ENCODE measurements at regions not wholly inside any gene's neighbourhood (a gene's known extent, or its start where the extent isn't known, plus 50 kb on each side); places are given as distances from the start of the nearest gene placed in this dataset.

- Mint-ChIP-seq H3K9me3 (peaks cover 2% of the 10 kb centered on the region), H3K4me1 (peaks cover 31% of the 10 kb centered on the region), H3K36me3 (no peaks in the 10 kb centered on the region), H3K27me3 (ENCODE audit: insufficient read depth, low read depth) (peaks cover 4% of the 10 kb centered on the region), H3K4me3 (no peak overlapping the region), H3K27ac (peak overlapping the region; percentile 44)
- Histone ChIP-seq H3K9me3 (ENCODE audit: low read depth) (no peaks in the 10 kb centered on the region), H2AFZ (replicated peaks) (no peak overlapping the region), H3K27me3 (no peaks in the 10 kb centered on the region), H3F3A (ENCODE audit: low read depth) (peaks cover 13% of the 10 kb centered on the region), H3K79me2 (ENCODE audit: low read depth) (no peaks in the 10 kb centered on the region), H4K20me1 (ENCODE audit: low read depth) (no peaks in the 10 kb centered on the region), H3K4me1 (peaks cover 24% of the 10 kb centered on the region), H3K27ac (no peak overlapping the region), H3K9ac (no peak overlapping the region), H3K36me3 (no peaks in the 10 kb centered on the region), H3K4me3 (no peak overlapping the region), H3K4me2 (no peak overlapping the region)
- TF ChIP-seq EZH2 (IDR thresholded peaks at IDR 0.05) = no peak
- DNase-seq (ENCODE audit: low spot score) = no peak
Measured at GRCh38 chr12:98420461-98420860, 94.9 kb upstream of the TMPO start.

DNA sequence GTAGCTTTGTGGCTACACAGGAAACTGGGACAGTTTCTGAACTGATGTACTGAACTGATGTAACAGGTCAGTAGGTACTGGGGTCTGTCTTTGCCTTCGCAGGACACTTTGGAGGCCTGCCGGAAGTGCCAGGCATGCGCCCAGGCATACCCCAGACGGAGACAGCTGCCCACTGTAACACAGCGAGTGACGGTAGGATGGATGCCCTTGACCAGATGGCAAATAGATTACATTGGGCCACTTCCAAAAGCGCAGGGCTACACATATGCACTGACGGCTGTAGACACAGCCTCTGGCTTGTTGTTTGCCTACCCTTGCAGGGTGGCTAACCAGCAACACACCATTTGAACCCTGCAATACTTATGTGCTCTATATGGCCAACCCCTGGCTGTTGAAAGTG is 94.1 kb upstream of the TMPO start:
- no peaks in the 10 kb centered on the region for H3K27me3 ChIP-seq
- no peaks in the 10 kb centered on the region for H3K36me3 ChIP-seq
- no peak for DNase-seq (ENCODE audit: low spot score)
- H2AFZ ChIP-seq (replicated peaks) = no peak overlapping the region
- H3K9ac ChIP-seq = no peak overlapping the region
- no peak overlapping the region for H3K4me3 Mint-ChIP-seq
- peaks cover 13% of the 10 kb centered on the region for H3F3A ChIP-seq (ENCODE audit: low read depth)
- H3K27me3 Mint-ChIP-seq (ENCODE audit: insufficient read depth, low read depth) = peaks cover 4% of the 10 kb centered on the region
- H3K4me3 ChIP-seq = no peak overlapping the region
- no peaks in the 10 kb centered on the region for H3K79me2 ChIP-seq (ENCODE audit: low read depth)
- no peaks in the 10 kb centered on the region for H3K9me3 ChIP-seq (ENCODE audit: low read depth)
- peaks cover 2% of the 10 kb centered on the region for H3K9me3 Mint-ChIP-seq
- peaks cover 24% of the 10 kb centered on the region for H3K4me1 ChIP-seq
- no peak overlapping the region for H3K4me2 ChIP-seq
- no peaks in the 10 kb centered on the region for H3K36me3 Mint-ChIP-seq
- peaks cover 31% of the 10 kb centered on the region for H3K4me1 Mint-ChIP-seq
- no peaks in the 10 kb centered on the region for H4K20me1 ChIP-seq (ENCODE audit: low read depth)
- H3K27ac Mint-ChIP-seq = no peak overlapping the region
- H3K27ac ChIP-seq = no peak overlapping the region
- no peak for TF ChIP-seq EZH2 (IDR thresholded peaks at IDR 0.05)
- no peak for TF ChIP-seq CTCF (IDR thresholded peaks at IDR 0.05)
- TF ChIP-seq EZH2phosphoT487 (IDR thresholded peaks at IDR 0.05) = no peak

DNA sequence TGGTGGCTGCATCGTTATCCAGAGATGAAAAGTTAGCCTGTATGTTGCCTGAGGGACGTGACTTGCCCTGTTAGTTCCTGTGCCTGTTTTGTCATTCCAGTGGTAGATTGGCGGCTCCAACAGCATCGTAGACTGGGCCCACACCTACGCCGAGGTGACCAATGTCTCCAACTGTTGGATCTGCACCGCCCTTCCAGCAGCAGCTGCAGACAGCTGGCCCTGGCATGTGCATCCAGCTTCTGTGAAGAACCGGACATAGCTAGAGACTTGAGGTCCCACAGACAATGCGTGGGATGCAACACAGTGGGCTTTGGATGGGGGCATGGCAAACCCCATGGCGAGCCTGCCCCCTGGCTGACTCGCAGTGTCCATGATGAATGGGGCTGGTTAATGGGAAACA is 93.0 kb upstream of the TMPO start:
- H3K4me3 ChIP-seq = no peak overlapping the region
- no peak overlapping the region for H2AFZ ChIP-seq (replicated peaks)
- TF ChIP-seq EZH2phosphoT487 (IDR thresholded peaks at IDR 0.05) = no peak
- no peak for TF ChIP-seq CTCF (IDR thresholded peaks at IDR 0.05)
- no peak for TF ChIP-seq EZH2 (IDR thresholded peaks at IDR 0.05)
- H3K79me2 ChIP-seq (ENCODE audit: low read depth) = no peaks in the 10 kb centered on the region
- DNase-seq (ENCODE audit: low spot score) = no peak
- Mint-ChIP-seq H3K36me3 (no peaks in the 10 kb centered on the region), H3K4me1 (peaks cover 29% of the 10 kb centered on the region), H3K27me3 (ENCODE audit: insufficient read depth, low read depth) (peaks cover 4% of the 10 kb centered on the region), H3K9me3 (peaks cover 2% of the 10 kb centered on the region), H3K27ac (no peak overlapping the region), H3K4me3 (no peak overlapping the region)
- H3K36me3 ChIP-seq = no peaks in the 10 kb centered on the region
- H3K4me2 ChIP-seq = no peak overlapping the region
- no peaks in the 10 kb centered on the region for H3K9me3 ChIP-seq (ENCODE audit: low read depth)
- no peak overlapping the region for H3K9ac ChIP-seq
- H3F3A ChIP-seq (ENCODE audit: low read depth) = peaks cover 13% of the 10 kb centered on the region
- no peaks in the 10 kb centered on the region for H3K27me3 ChIP-seq
- peaks cover 24% of the 10 kb centered on the region for H3K4me1 ChIP-seq
- H3K27ac ChIP-seq = no peak overlapping the region
- H4K20me1 ChIP-seq (ENCODE audit: low read depth) = no peaks in the 10 kb centered on the region

DNA sequence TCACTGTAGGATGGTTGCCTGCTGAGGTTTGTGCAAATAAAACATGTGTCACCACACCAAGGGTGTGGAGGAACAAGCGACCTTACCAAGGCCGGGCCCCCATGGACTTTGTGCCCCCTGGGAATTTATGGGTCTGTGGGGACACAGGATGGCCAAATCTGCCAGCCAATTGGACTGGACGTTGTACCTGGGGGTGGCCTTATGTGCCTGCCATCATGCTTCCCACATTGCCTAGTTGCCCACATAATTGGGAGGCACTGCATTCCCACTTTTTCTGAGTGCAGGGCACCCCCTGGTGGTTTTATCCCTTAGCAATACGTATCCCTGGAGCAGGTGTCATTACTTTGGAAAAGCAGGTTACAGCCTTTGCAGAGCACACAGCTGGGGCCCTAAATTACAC is 92.6 kb upstream of the TMPO start:
- peaks cover 12% of the 10 kb centered on the region for H3F3A ChIP-seq (ENCODE audit: low read depth)
- no peak overlapping the region for H3K27ac Mint-ChIP-seq
- peaks cover 2% of the 10 kb centered on the region for H3K9me3 Mint-ChIP-seq
- peaks cover 5% of the 10 kb centered on the region for H3K27me3 Mint-ChIP-seq (ENCODE audit: insufficient read depth, low read depth)
- no peak overlapping the region for H3K4me2 ChIP-seq
- no peak overlapping the region for H3K4me3 Mint-ChIP-seq
- H3K36me3 Mint-ChIP-seq = no peaks in the 10 kb centered on the region
- peaks cover 19% of the 10 kb centered on the region for H3K4me1 ChIP-seq
- H3K4me1 Mint-ChIP-seq = peaks cover 24% of the 10 kb centered on the region
- peak; percentile 55 for DNase-seq (ENCODE audit: low spot score)
- no peaks in the 10 kb centered on the region for H3K27me3 ChIP-seq
- TF ChIP-seq EZH2phosphoT487 (IDR thresholded peaks at IDR 0.05) (no peak), CTCF (IDR thresholded peaks at IDR 0.05) (peak; percentile 50)
- no peak overlapping the region for H3K9ac ChIP-seq
- H3K9me3 ChIP-seq (ENCODE audit: low read depth) = no peaks in the 10 kb centered on the region
- H4K20me1 ChIP-seq (ENCODE audit: low read depth) = no peaks in the 10 kb centered on the region
- H3K27ac ChIP-seq = no peak overlapping the region
- H3K79me2 ChIP-seq (ENCODE audit: low read depth) = no peaks in the 10 kb centered on the region
- no peaks in the 10 kb centered on the region for H3K36me3 ChIP-seq
- no peak overlapping the region for H3K4me3 ChIP-seq
- H2AFZ ChIP-seq (replicated peaks) = no peak overlapping the region
